AG04449 (cell line): ENCODE measurements at regions not wholly inside any gene's neighbourhood (a gene's known extent, or its start where the extent isn't known, plus 50 kb on each side); places are given as distances from the start of the nearest gene placed in this dataset.

Source experiments
- CTCF ChIA-PET: fragments of 350-600 bp; formaldehyde crosslinking; extraction: SDS; loops from one replicate; lab custom pipeline; 2021; ENCODE audit warnings: antibody characterized with exemption; lab: Yijun Ruan, JAX
- POLR2A ChIA-PET: fragments of 400-600, 350-600 bp; formaldehyde crosslinking; extraction: SDS; loops from one replicate; lab custom pipeline; 2020; ENCODE audit warnings: antibody characterized with exemption, inconsistent platforms; lab: Yijun Ruan, JAX
- DNase-seq: peaks from one replicate; pipeline ENCODE4 v3.0.0-alpha.2; 2010; ENCODE audit warnings: low read depth, low spot score
- H3K4me3 ChIP-seq: 2 replicates; pipeline ENCODE4 v1.5.1; 2011; ENCODE audit warnings: low read depth, mild to moderate bottlenecking, control low read depth, low read length
- TF ChIP-seq, protein P1 (sequence below): IDR thresholded peaks from one replicate; pipeline ENCODE4 v1.5.1; 2011; ENCODE audit warnings: mild to moderate bottlenecking, moderate library complexity, low read length, control low read depth, inconsistent platforms; ENCODE audit not compliant: insufficient read depth; ENCODE audit errors: missing control alignments

DNA sequence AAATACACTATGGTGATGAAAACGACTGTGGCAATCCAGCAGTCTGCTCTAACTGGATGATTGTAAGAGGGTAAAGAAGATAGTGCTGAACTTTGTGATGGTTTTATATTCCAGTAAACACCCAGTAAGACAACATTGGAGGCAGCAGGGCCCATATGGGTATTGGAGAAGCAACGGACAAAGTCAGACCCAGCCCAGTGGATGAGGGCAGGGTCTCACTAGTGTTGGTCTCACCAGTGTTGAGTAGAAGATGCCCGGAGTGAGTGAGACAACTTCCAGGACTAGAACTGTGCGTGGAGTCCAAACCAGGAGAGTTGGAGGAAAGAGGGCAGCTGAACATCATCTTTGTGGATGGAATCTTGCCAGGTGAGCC, 71.9 kb upstream of the CELF4 start:
- H3K4me3 ChIP-seq, result no peak overlapping the region
- CTCF ChIA-PET, result no interaction called here
- DNase-seq, result no peak
- POLR2A ChIA-PET, result no interaction called here
- TF ChIP-seq, protein P1, sequence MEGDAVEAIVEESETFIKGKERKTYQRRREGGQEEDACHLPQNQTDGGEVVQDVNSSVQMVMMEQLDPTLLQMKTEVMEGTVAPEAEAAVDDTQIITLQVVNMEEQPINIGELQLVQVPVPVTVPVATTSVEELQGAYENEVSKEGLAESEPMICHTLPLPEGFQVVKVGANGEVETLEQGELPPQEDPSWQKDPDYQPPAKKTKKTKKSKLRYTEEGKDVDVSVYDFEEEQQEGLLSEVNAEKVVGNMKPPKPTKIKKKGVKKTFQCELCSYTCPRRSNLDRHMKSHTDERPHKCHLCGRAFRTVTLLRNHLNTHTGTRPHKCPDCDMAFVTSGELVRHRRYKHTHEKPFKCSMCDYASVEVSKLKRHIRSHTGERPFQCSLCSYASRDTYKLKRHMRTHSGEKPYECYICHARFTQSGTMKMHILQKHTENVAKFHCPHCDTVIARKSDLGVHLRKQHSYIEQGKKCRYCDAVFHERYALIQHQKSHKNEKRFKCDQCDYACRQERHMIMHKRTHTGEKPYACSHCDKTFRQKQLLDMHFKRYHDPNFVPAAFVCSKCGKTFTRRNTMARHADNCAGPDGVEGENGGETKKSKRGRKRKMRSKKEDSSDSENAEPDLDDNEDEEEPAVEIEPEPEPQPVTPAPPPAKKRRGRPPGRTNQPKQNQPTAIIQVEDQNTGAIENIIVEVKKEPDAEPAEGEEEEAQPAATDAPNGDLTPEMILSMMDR, result no peak

DNA sequence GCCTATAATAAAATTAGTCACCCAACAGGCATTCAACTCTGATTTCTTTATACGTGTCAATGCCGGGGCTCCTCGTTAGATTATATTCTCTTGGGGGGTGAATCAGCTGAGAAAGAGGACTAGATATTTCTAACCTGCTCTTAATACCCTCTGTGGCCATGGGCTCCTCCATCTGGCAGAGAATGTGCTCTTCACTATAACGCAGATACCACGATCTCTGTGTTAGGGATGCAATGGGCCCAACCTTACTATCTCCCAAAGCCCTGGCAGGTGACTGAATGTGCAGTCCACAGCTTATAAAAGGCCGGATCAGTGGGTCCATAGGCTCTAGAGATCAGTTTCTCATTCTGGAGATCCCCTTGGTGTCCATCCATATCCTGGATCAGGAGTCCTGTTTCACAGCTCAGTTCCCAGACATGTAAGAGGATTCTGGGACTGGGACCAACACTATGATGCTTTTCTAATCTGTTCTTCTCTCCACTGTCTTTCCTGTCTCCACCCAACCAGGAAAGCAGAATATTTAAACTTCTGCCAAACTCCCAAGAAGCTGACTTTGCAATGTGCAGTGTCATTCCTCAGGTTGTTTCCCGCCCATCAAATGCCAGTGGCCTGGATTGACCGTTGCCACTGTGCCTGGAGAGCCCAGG, 71.4 kb upstream of the CELF4 start:
- H3K4me3 ChIP-seq, result no peak overlapping the region
- CTCF ChIA-PET, result no interaction called here
- POLR2A ChIA-PET, result no interaction called here
- TF ChIP-seq, protein P1, result no peak
- no peak for DNase-seq

DNA sequence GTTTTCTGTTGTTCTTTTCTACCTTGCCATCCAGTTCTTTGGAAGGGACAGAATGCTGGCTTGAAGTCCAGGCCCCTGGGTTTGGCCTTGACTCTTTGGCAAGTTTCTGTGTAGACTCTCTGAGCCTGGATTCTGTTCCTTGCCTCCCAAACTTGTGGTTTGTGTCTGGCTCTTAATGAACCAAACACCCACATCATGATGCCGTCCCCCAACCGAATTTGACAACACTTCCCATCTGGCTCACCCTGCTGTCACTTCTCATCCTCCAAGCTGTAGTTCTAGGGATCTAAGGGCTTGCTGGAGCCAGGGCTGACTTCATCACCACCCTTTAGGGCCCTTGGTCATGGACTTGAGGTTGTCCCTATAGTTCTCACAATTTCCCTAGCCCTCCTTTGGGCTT, 68.9 kb upstream of the CELF4 start:
- H3K4me3 ChIP-seq, result no peak overlapping the region
- TF ChIP-seq, protein P1, result no peak
- ChIA-PET CTCF (no interaction called here), POLR2A (no interaction called here)
- no peak for DNase-seq

DNA sequence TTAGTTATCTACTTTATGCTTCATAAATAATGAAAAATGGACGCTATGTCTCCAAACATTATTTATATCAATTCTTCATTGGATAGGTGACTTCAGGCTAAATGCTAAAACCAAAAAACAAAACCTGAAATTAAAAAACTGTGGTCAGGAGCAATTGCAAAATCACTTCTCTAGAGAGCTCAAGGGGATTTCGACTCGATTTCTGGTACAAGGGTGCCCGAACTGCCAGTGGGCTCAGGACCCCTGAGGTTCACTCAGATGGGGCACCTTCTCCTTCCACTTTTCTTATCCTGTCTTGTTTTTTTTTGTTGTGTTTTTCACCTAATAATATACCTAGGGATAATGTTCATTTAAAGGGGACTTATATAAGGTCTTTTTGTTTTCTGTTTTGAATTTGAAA, 65.8 kb upstream of the CELF4 start:
- POLR2A ChIA-PET, result no interaction called here
- no peak for DNase-seq
- CTCF ChIA-PET, result no interaction called here
- TF ChIP-seq, protein P1, result no peak
- H3K4me3 ChIP-seq, result no peak overlapping the region

DNA sequence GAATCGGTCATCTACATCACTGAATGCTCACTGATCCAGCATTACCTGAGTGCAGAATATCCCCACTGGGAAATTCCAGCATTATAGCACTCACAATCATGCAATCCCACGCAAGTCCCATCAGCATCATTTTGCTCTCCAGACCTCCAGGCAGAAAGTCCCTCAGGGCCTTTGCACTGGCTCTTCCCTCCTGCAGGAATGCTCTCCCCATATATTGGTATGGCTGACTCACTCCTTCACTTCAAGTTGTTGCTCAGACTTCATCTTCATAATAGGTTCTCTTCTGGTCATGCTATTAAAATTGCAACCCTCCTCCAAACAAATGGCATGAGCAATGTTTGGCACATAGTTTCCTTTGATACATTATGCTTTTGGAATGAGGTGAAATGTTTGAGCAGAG, 64.7 kb upstream of the CELF4 start:
- TF ChIP-seq, protein P1, result no peak
- POLR2A ChIA-PET, result no interaction called here
- DNase-seq, result no peak
- no peak overlapping the region for H3K4me3 ChIP-seq
- CTCF ChIA-PET, result no interaction called here

DNA sequence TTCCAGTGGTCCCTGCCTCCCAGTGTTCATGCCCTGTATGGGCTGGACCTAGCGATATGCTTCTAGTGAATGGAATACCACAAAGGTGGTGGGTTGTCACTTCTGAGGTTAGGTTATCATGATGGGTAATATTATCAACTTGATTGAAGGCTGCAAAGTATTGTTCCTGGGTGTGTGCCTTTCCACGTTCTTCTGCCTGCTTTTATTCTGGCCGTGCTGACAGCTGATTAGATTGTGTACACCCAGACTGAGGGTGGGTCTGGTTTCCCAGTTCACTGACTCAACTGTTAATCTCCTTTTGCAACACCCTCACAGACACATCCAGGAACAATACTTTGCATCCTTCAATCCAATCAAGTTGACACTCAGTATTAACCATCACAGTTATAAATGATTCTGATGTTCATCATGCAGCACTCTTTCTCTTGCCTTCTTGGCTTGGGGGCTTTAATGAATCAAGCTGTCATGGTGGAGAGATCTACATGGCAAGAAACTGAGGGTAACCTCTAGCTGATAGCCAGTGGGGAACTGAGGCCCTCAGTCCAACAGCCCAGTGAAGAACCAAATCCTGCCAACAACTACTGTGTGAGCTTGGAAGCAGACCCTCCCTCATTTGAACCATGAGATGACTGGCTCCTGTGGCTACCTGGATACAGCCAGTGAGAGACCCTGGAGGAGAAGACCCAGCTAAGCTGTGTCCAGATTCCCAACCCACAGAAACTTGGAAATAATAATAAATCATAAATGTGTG, 63.0 kb upstream of the CELF4 start:
- no peak for DNase-seq
- TF ChIP-seq, protein P1, result no peak
- H3K4me3 ChIP-seq, result no peak overlapping the region
- ChIA-PET CTCF (no interaction called here), POLR2A (no interaction called here)
